ENCODE measurements at regions not wholly inside any gene's neighbourhood (a gene's known extent, or its start where the extent isn't known, plus 50 kb on each side); places are given as distances from the start of the nearest gene placed in this dataset.

GRCh38 chr1:190809312-190809711 lies 331.6 kb upstream of the BRINP3 start:
- no TSS peak for BruUV-seq (replicated peaks)
- Histone ChIP-seq H4K20me1 (ENCODE audit: control insufficient read depth, insufficient read depth) (no peaks in the 10 kb centered on the region), H3K4me2 (ENCODE audit: control insufficient read depth, insufficient read depth) (no peak overlapping the region), H3K9me3 (replicated peaks; ENCODE audit: control insufficient read depth, insufficient read depth, low read length) (no peaks in the 10 kb centered on the region), H3K27me3 (replicated peaks in 1 of 2; ENCODE audit: control insufficient read depth in 2 of 2, insufficient read depth in 2 of 2, low read length in 1 of 2) (no peaks in the 10 kb centered on the region), H3K79me2 (ENCODE audit: control insufficient read depth, insufficient read depth, low read length) (no peaks in the 10 kb centered on the region), H3K4me1 (ENCODE audit: control insufficient read depth, insufficient read depth, low read length) (no peaks in the 10 kb centered on the region), H3K4me3 (no peak overlapping the region), H3K27ac (ENCODE audit: control insufficient read depth, insufficient read depth) (no peak overlapping the region), H3K36me3 (ENCODE audit: control insufficient read depth in 2 of 2, insufficient read depth in 2 of 2, low read length in 1 of 2) (no peaks in the 10 kb centered on the region), H3K9ac (ENCODE audit: control insufficient read depth, insufficient read depth, low read length) (no peak overlapping the region), H2AFZ (ENCODE audit: control insufficient read depth, low read depth, low read length) (no peak overlapping the region)
- ATAC-seq, result no peak
- 4% methylated on average over 3 of the region's 3 CpGs for WGBS (ENCODE audit: insufficient coverage, insufficient replicate concordance, low lambda C conversion rate, missing lambda C conversion rate)
- DNase-seq (ENCODE audit: low read depth, low spot score), result no peak
- in situ Hi-C loops (cut with MboI), result no loop called here
- POLR2A ChIA-PET, result no interaction called here
- intact Hi-C loops (cut with micrococcal nuclease; ENCODE audit: unreplicated experiment), result no loop called here
- TF ChIP-seq CHD2 (IDR thresholded peaks at IDR 0.05; ENCODE audit: borderline replicate concordance, low read depth, low read length) (no peak), SUZ12 (IDR thresholded peaks at IDR 0.05; ENCODE audit: unreplicated experiment) (no peak), DPF2 (IDR thresholded peaks at IDR 0.05) (no peak), NFYB (IDR thresholded peaks at IDR 0.05; ENCODE audit: insufficient read depth, low read depth, low read length) (no peak), ZNF24 (IDR thresholded peaks at IDR 0.05) (no peak), SUPT20H (IDR thresholded peaks at IDR 0.05; ENCODE audit: borderline replicate concordance, control insufficient read depth, low read depth, low read length) (no peak), CTCF (IDR thresholded peaks at IDR 0.05 in 2 of 3, conservative IDR thresholded peaks at IDR 0.05 in 1 of 3; ENCODE audit: control insufficient read depth in 2 of 3, extremely low read depth in 1 of 3, insufficient read depth in 1 of 3, low read depth in 3 of 3, low read length in 3 of 3) (no peak), RBBP5 (conservative IDR thresholded peaks at IDR 0.05) (no peak), PBX3 (IDR thresholded peaks at IDR 0.05; ENCODE audit: insufficient replicate concordance, low read depth, low read length) (no peak), SMAD5 (IDR thresholded peaks at IDR 0.05; ENCODE audit: low read depth) (no peak), EP300 (IDR thresholded peaks at IDR 0.05; ENCODE audit: borderline replicate concordance in 1 of 2, control insufficient read depth in 1 of 2, low read depth in 2 of 2, low read length in 2 of 2) (no peak), CEBPB (IDR thresholded peaks at IDR 0.05; ENCODE audit: borderline replicate concordance in 1 of 2, low read depth in 2 of 2, low read length in 2 of 2) (no peak)
- TF ChIP-seq, protein P1, sequence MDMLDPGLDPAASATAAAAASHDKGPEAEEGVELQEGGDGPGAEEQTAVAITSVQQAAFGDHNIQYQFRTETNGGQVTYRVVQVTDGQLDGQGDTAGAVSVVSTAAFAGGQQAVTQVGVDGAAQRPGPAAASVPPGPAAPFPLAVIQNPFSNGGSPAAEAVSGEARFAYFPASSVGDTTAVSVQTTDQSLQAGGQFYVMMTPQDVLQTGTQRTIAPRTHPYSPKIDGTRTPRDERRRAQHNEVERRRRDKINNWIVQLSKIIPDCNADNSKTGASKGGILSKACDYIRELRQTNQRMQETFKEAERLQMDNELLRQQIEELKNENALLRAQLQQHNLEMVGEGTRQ (IDR thresholded peaks at IDR 0.05; ENCODE audit: borderline replicate concordance, low read depth, low read length), result no peak
- SMC1A ChIA-PET (ENCODE audit: uncharacterized antibody, unreplicated experiment), result no interaction called here
- FAIRE-seq, result no peak
- RAD21 ChIA-PET (ENCODE audit: unreplicated experiment), result no interaction called here
- CTCF ChIA-PET, result interaction anchor here (1.4 kb wide), 1 partner anchor 8 kb away, joined by 4 read pairs; no protein-coding TSS in a partner anchor

Measured in GM12878 (cell line).